K562 (cell line): ENCODE measurements at regions not wholly inside any gene's neighbourhood (a gene's known extent, or its start where the extent isn't known, plus 50 kb on each side); places are given as distances from the start of the nearest gene placed in this dataset.

Experiments
- ATAC-seq: fragments of 200-7000 bp; cut with Tn5 transposase; 3 replicates; pipeline ENCODE4 v1.9.1; 2020; ENCODE audit warnings: moderate library complexity
- BruUV-seq: library from RNA; stranded (reverse); fragments of 400-500 nt; replicated peaks from 2 replicates; lab custom pipeline; 2021; lab: Mats Ljungman, UMichigan
- CTCF ChIA-PET: fragments of 300-600 bp; formaldehyde crosslinking; extraction: SDS; loops from one replicate; lab custom pipeline; 2021; ENCODE audit warnings: low intra/inter-chr PET ratio; lab: Yijun Ruan, JAX
- POLR2A ChIA-PET: fragments of 300-600, 350-650 bp; sonication (Branson Sonifier 250); formaldehyde crosslinking; extraction: SDS; loops from one replicate; lab custom pipeline; 2021; ENCODE audit warnings: antibody characterized with exemption, inconsistent platforms; lab: Yijun Ruan, JAX
- DNase-seq, 4 experiments: peaks; one replicate each; pipeline versions ENCODE4 v3.0.0 to v3.0.0-alpha.2; 2011 to 2018; ENCODE audit warnings: low spot score in 3 of 4, mixed read lengths in 3 of 4; ENCODE audit errors: extremely low read depth in 1 of 4
- FAIRE-seq: peaks from 2 replicates; lab custom pipeline; 2011; peaks lifted over from hg19 to GRCh38; lab: Jason Lieb, UNC
- H2AFZ ChIP-seq: 2 replicates; pipeline ENCODE4 v1.6.0; 2011; ENCODE audit warnings: low read depth, low read length, control low read depth, inconsistent platforms
- H3K27ac ChIP-seq: fragments of 200-600 bp; 3 replicates; pipeline ENCODE4 v1.8.0; 2011; ENCODE audit warnings: low read depth, mild to moderate bottlenecking, control low read depth, inconsistent platforms, low read length, moderate library complexity, mixed read lengths; ENCODE audit errors: extremely low read depth
- H3K27me3 ChIP-seq, 2 experiments: fragments of 300-600 bp in 1 of 2; 2 replicates in 1 of 2; 3 replicates in 1 of 2; pipeline versions ENCODE4 v1.6.0 to v1.8.0; 2011; ENCODE audit warnings: inconsistent platforms in 2 of 2, low read length in 2 of 2, mild to moderate bottlenecking in 1 of 2, mixed read lengths in 1 of 2, moderate library complexity in 1 of 2; ENCODE audit not compliant: control insufficient read depth in 2 of 2, insufficient read depth in 2 of 2
- H3K36me3 ChIP-seq: fragments of 300-600 bp; 3 replicates; pipeline ENCODE4 v1.8.0; 2011; ENCODE audit warnings: mild to moderate bottlenecking, low read length, inconsistent platforms; ENCODE audit not compliant: control insufficient read depth, insufficient read depth
- H3K4me1 ChIP-seq, 2 experiments: fragments of 200-600 bp in 1 of 2; replicated peaks in 1 of 2; 2 replicates in 1 of 2; 3 replicates in 1 of 2; pipeline versions ENCODE4 v1.5.1 to v1.8.0; 2011; ENCODE audit warnings: inconsistent platforms in 2 of 2, low read length in 2 of 2, mild to moderate bottlenecking in 1 of 2, mixed read lengths in 1 of 2, moderate library complexity in 1 of 2; ENCODE audit not compliant: control insufficient read depth in 2 of 2, insufficient read depth in 2 of 2
- H3K4me2 ChIP-seq: 2 replicates; pipeline ENCODE4 v1.6.1; 2011; ENCODE audit warnings: low read length, control low read depth, inconsistent platforms, mixed read lengths; ENCODE audit not compliant: insufficient read depth
- H3K4me3 ChIP-seq: fragments of 200-600 bp; sonication (generic), shearing (Covaris generic); 2 replicates; pipeline ENCODE4 v1.5.1; 2016; ENCODE audit warnings: control low read depth, inconsistent platforms
- H3K79me2 ChIP-seq: fragments of 200-600 bp; 3 replicates; pipeline ENCODE4 v1.8.0; 2011; ENCODE audit warnings: low read length, inconsistent platforms; ENCODE audit not compliant: control insufficient read depth, insufficient read depth
- H3K9ac ChIP-seq, 2 experiments: 2 replicates each; pipeline versions ENCODE4 v1.6.0 to v1.6.1; 2011; ENCODE audit warnings: low read depth in 2 of 2, low read length in 2 of 2, control low read depth in 1 of 2, inconsistent platforms in 1 of 2, mild to moderate bottlenecking in 1 of 2, mixed read lengths in 1 of 2; ENCODE audit not compliant: insufficient read depth in 1 of 2
- H3K9me1 ChIP-seq: one replicate; pipeline ENCODE4 v1.6.0; 2011; ENCODE audit warnings: inconsistent platforms, mild to moderate bottlenecking, low read length, moderate library complexity; ENCODE audit not compliant: control insufficient read depth, insufficient read depth
- H3K9me3 ChIP-seq: replicated peaks from 2 replicates; pipeline ENCODE4 v1.5.1; 2011; ENCODE audit warnings: low read depth, low read length, inconsistent platforms; ENCODE audit not compliant: control insufficient read depth, insufficient read depth
- H4K20me1 ChIP-seq: replicated peaks from 2 replicates; pipeline ENCODE4 v1.6.1; 2011; ENCODE audit warnings: low read length, inconsistent platforms, mixed read lengths; ENCODE audit not compliant: control insufficient read depth, insufficient read depth
- E2F4 ChIP-seq: sonication (generic); formaldehyde crosslinking; IDR thresholded peaks from 2 replicates; pipeline ENCODE4 v1.8.0; 2022; ENCODE audit warnings: mild to moderate bottlenecking, low read depth, missing genetic modification reagents
- MEF2A ChIP-seq: IDR thresholded peaks from 2 replicates; pipeline ENCODE4 v1.6.1; 2011; ENCODE audit warnings: low read depth, mild to moderate bottlenecking, low read length, moderate library complexity; ENCODE audit not compliant: control insufficient read depth
- RCOR1 ChIP-seq, 2 experiments: IDR thresholded peaks; 2 replicates each; pipeline ENCODE4 v1.6.1; 2012; ENCODE audit warnings: low read depth in 2 of 2, low read length in 2 of 2, borderline replicate concordance in 1 of 2, improper control_type of control experiment in 1 of 2
- SMARCB1 ChIP-seq: IDR thresholded peaks from 2 replicates; pipeline ENCODE4 v1.6.1; 2011; ENCODE audit warnings: improper control_type of control experiment, low read depth; ENCODE audit not compliant: insufficient read length
- XRCC3 ChIP-seq: fragments of 450-650 bp; IDR thresholded peaks from 2 replicates; pipeline ENCODE4 v1.6.1; 2017; ENCODE audit warnings: mild to moderate bottlenecking, moderate library complexity
- ZNF12 ChIP-seq: sonication (generic); formaldehyde crosslinking; IDR thresholded peaks from 2 replicates; pipeline ENCODE4 v1.4.0; 2020; ENCODE audit warnings: mild to moderate bottlenecking, missing genetic modification reagents
- ZNF696 ChIP-seq: fragments of 250-450 bp; sonication (Bioruptor Pico); conservative IDR thresholded peaks from 2 replicates; pipeline ENCODE4 v1.4.0; 2020; ENCODE audit warnings: mild to moderate bottlenecking, moderate library complexity
- ZNF76 ChIP-seq: fragments of 250-450 bp; sonication (Bioruptor Pico); IDR thresholded peaks from 2 replicates; pipeline ENCODE4 v1.4.0; 2020; ENCODE audit warnings: mild to moderate bottlenecking, moderate library complexity, borderline replicate concordance
- ZSCAN32 ChIP-seq: fragments of 450-650 bp; formaldehyde crosslinking; IDR thresholded peaks from 2 replicates; pipeline ENCODE4 v1.4.0; 2020; ENCODE audit warnings: mild to moderate bottlenecking, moderate library complexity
- WGBS: fragments of 100-300 bp; shearing (Covaris generic); methylation state at CpG from one replicate; pipeline ENCODE4 v1.1.6; 2016; ENCODE audit warnings: low coverage, mixed read lengths; ENCODE audit not compliant: insufficient coverage; ENCODE audit errors: missing lambda C conversion rate; 5-methylcytosine and 5-hydroxymethylcytosine counted together
- in situ Hi-C: fragments of 300-500 bp; cut with MboI; formaldehyde crosslinking; loops from 4 replicates; pipeline ENCODE4 v1.15.0; 2018; ENCODE audit warnings: inconsistent platforms, mixed read lengths
- intact Hi-C: fragments of 100-400 bp; cut with micrococcal nuclease; formaldehyde crosslinking; loops from 2 replicates; pipeline ENCODE4 v1.14.2; 2022

GRCh38 chrX:81355436-81355835 lies 153.5 kb downstream of the SH3BGRL start:
- BruUV-seq = no TSS peak
- no peak overlapping the region for H3K4me2 ChIP-seq
- no peaks in the 10 kb centered on the region for H3K79me2 ChIP-seq
- in situ Hi-C loops (no loop called here), intact Hi-C loops (no loop called here)
- no peaks in the 10 kb centered on the region for H3K9me1 ChIP-seq
- peak in 1 of 4 experiments; percentile 2 for DNase-seq
- 0% methylated on average over 2 of the region's 4 CpGs for WGBS
- ChIA-PET CTCF (no interaction called here), POLR2A (no interaction called here)
- no peak for FAIRE-seq
- H3K27ac ChIP-seq = no peak overlapping the region
- H2AFZ ChIP-seq = no peak overlapping the region
- no peak overlapping the region for H3K4me3 ChIP-seq
- no peaks in the 10 kb centered on the region for H3K36me3 ChIP-seq
- H3K9ac ChIP-seq = no peak overlapping the region
- no peak for TF ChIP-seq ZNF76 (CRISPR knock-in tag)
- TF ChIP-seq MEF2A = no peak
- no peak for TF ChIP-seq XRCC3
- no peak for TF ChIP-seq SMARCB1
- TF ChIP-seq ZSCAN32 (CRISPR knock-in tag) = no peak
- no peak for TF ChIP-seq ZNF696 (CRISPR knock-in tag)
- TF ChIP-seq ZNF12 = no peak
- no peak for TF ChIP-seq E2F4 (CRISPR knock-in tag)
- TF ChIP-seq RCOR1 (IDR thresholded peaks at IDR 0.05; ENCODE audit: borderline replicate concordance in 1 of 2, low read depth in 2 of 2, low read length in 2 of 2) = no peak
- no peak for ATAC-seq
- no peaks in the 10 kb centered on the region for H3K9me3 ChIP-seq
- no peaks in the 10 kb centered on the region for H3K27me3 ChIP-seq
- no peaks in the 10 kb centered on the region for H3K4me1 ChIP-seq
- no peaks in the 10 kb centered on the region for H4K20me1 ChIP-seq
